Upper lobe of right lung (tissue), 1 donor: ENCODE measurements at regions not wholly inside any gene's neighbourhood (a gene's known extent, or its start where the extent isn't known, plus 50 kb on each side); places are given as distances from the start of the nearest gene placed in this dataset.

Experiments used
- ATAC-seq: fragments of 200-7000 bp; cut with Tn5 transposase; one replicate; pipeline ENCODE4 v1.9.1; 2020; ENCODE audit warnings: mild to moderate bottlenecking, moderate library complexity
- DNase-seq: peaks from one replicate; pipeline ENCODE4 v3.0.0-alpha.2; 2020
- H3K27ac ChIP-seq: fragments of 200-600 bp; one replicate; pipeline ENCODE4 v1.8.0; 2022
- H3K27me3 ChIP-seq: fragments of 200-600 bp; one replicate; pipeline ENCODE4 v1.8.0; 2022; ENCODE audit warnings: mild to moderate bottlenecking
- H3K36me3 ChIP-seq: fragments of 200-600 bp; one replicate; pipeline ENCODE4 v1.8.0; 2022
- H3K4me1 ChIP-seq: fragments of 200-600 bp; one replicate; pipeline ENCODE4 v1.8.0; 2022
- H3K4me3 ChIP-seq: fragments of 200-600 bp; one replicate; pipeline ENCODE4 v1.8.0; 2022; ENCODE audit warnings: mild to moderate bottlenecking
- H3K9me3 ChIP-seq: fragments of 200-600 bp; one replicate; pipeline ENCODE4 v1.8.0; 2022
- CTCF ChIP-seq: fragments of 200-600 bp; IDR thresholded peaks from one replicate; pipeline ENCODE4 v1.8.0; 2022; ENCODE audit warnings: antibody characterized with exemption
- intact Hi-C: fragments of 100-400 bp; cut with DNase I; formaldehyde crosslinking; loops from one replicate; pipeline ENCODE4 v1.11.0; 2022
- donor health status: DM: no; HTN: yes; CAD: no; lungs with severe emphysema.

- no peak for ATAC-seq
- intact Hi-C loops, result no loop called here
- Histone ChIP-seq H3K27ac (no peak overlapping the region), H3K36me3 (peaks cover 5% of the 10 kb centered on the region), H3K4me1 (peaks cover 3% of the 10 kb centered on the region), H3K27me3 (no peaks in the 10 kb centered on the region), H3K4me3 (no peak overlapping the region), H3K9me3 (no peaks in the 10 kb centered on the region)
- TF ChIP-seq CTCF, result no peak
- no peak for DNase-seq
Observed at GRCh38 chr2:74052732-74053710, 68.3 kb downstream of the TET3 start.

GRCh38 chr2:74053959-74054715 lies 69.4 kb downstream of the TET3 start:
- intact Hi-C loops, result no loop called here
- Histone ChIP-seq H3K27me3 (no peaks in the 10 kb centered on the region), H3K4me3 (no peak overlapping the region), H3K9me3 (no peaks in the 10 kb centered on the region), H3K36me3 (no peaks in the 10 kb centered on the region), H3K4me1 (peaks cover 3% of the 10 kb centered on the region), H3K27ac (no peak overlapping the region)
- TF ChIP-seq CTCF, result no peak
- ATAC-seq (no peak), DNase-seq (no peak)

GRCh38 chr2:74059137-74059775 lies 74.5 kb downstream of the TET3 start:
- Histone ChIP-seq H3K4me1 (no peaks in the 10 kb centered on the region), H3K27ac (no peak overlapping the region), H3K9me3 (no peaks in the 10 kb centered on the region), H3K4me3 (no peak overlapping the region), H3K27me3 (no peaks in the 10 kb centered on the region), H3K36me3 (peaks cover 6% of the 10 kb centered on the region)
- intact Hi-C loops, result no loop called here
- DNase-seq (no peak), ATAC-seq (no peak)
- no peak for TF ChIP-seq CTCF

- TF ChIP-seq CTCF, result no peak
- H3K4me1 ChIP-seq, result no peaks in the 10 kb centered on the region
- H3K27me3 ChIP-seq, result no peaks in the 10 kb centered on the region
- ATAC-seq (no peak), DNase-seq (no peak)
- intact Hi-C loops, result no loop called here
- H3K27ac ChIP-seq, result no peak overlapping the region
- no peaks in the 10 kb centered on the region for H3K9me3 ChIP-seq
- H3K36me3 ChIP-seq, result peaks cover 6% of the 10 kb centered on the region
- H3K4me3 ChIP-seq, result no peak overlapping the region
Observed at GRCh38 chr2:74063486-74063885, 78.8 kb downstream of the TET3 start.

- Histone ChIP-seq H3K9me3 (no peaks in the 10 kb centered on the region), H3K4me3 (no peak overlapping the region), H3K27ac (no peak overlapping the region), H3K36me3 (no peaks in the 10 kb centered on the region), H3K27me3 (no peaks in the 10 kb centered on the region), H3K4me1 (no peaks in the 10 kb centered on the region)
- no peak for TF ChIP-seq CTCF
- no peak for DNase-seq
- ATAC-seq, result no peak
- intact Hi-C loops, result no loop called here
Observed at GRCh38 chr2:74065456-74065855, 80.7 kb downstream of the TET3 start.
